ENCODE measurements at regions not wholly inside any gene's neighbourhood (a gene's known extent, or its start where the extent isn't known, plus 50 kb on each side); places are given as distances from the start of the nearest gene placed in this dataset.
"Not testable (repeated sequence)": the region's sequence is repeated elsewhere in the genome, so short reads cannot be mapped to it uniquely, and the experiment has no call there.

- no peak for DNase-seq (ENCODE audit: low spot score)
Measured at GRCh38 chr6:153984811-153985210, 54.2 kb upstream of the OPRM1 start.

- no peak for DNase-seq (ENCODE audit: low spot score)
Measured at GRCh38 chr6:153980171-153980570, 58.9 kb upstream of the OPRM1 start.

DNA sequence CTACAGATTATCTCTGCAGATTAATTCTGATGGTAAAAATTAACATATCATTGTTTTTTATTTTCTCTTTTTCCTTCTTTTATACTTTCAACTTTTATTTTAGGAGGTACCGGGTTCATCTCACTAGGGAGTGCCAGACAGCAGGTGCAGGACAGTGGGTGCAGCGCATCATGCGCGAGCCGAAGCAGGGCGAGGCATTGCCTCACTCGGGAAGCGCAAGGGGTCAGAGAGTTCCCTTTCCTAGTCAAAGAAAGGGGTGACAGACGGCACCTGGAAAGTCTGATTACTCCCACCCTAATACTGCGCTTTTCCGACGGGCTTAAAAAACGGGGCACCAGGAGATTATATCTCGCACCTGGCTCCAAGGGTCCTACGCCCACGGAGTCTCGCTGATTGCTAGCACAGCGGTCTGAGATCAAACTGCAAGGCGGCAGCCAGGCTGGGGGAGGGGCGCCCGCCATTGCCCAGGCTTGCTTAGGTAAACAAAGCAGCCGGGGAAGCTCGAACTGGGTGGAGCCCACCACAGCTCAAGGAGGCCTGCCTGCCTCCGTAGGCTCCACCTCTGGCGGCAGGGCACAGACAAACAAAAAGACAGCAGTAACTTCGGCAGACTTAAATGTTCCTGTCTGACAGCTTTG lies 60.0 kb upstream of the OPRM1 start:
- not testable (repeated sequence) for DNase-seq (ENCODE audit: low spot score)

DNA sequence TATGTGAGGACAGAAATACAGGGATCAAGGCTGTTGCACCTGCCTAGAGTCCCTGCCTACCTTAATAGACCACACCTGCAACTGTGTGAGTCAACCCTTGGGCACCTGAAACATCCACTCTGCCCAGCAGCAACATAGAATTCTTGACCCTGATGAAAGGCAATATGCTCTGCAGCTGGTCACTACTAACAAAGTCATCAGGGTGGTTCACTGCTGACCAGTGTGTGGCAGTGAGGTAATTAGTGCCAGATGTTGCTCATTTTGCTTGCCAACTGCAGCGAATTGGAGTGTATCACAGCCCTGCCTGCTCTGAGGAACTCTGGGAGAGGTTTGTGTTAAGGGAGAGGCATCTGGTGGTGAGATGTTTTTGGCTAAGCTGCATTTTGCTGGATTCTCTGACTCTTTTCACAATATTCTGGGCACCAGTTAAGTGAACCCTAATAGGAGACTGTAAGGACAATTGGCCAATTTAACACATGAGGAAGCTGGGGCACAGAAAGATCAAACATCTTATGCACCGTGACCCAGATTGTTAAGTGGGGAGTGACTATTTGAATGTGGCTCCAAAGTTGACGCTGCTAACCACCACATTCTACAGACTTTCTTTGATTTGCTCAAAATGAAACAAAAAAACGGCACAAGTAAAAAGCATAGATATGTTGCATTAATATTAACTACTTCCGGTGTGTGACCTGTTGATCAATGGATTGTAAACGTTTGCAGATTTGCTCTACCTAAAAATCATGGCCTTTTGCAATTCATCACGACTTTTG lies 61.9 kb upstream of the OPRM1 start:
- no peak for DNase-seq (ENCODE audit: low spot score)

GRCh38 chr6:153966001-153966400 lies 73.0 kb upstream of the OPRM1 start:
- DNase-seq (ENCODE audit: low spot score): no peak

DNA sequence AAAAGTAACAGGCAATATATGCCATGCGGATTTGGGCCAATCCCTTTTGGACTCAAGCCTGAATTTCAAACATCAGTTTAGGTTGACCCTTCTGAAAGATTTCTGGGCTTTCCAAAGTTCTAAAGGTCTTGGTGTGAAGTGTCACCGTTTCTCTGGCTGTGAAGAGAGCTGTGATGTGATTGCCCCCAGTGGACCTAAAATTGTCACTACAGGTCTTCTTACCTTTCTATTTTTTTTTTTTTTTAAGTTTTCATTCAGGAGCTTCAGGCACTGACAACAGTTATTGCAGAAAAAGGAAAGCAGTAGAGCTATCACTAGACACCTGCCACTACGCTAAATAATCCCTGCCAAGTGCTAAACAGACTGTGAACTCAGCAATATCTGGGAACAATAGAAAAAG lies 75.7 kb upstream of the OPRM1 start:
- no peak for DNase-seq (ENCODE audit: low spot score)

GRCh38 chr6:153962555-153962954 lies 76.5 kb upstream of the OPRM1 start:
- no peak for DNase-seq (ENCODE audit: low spot score)

DNA sequence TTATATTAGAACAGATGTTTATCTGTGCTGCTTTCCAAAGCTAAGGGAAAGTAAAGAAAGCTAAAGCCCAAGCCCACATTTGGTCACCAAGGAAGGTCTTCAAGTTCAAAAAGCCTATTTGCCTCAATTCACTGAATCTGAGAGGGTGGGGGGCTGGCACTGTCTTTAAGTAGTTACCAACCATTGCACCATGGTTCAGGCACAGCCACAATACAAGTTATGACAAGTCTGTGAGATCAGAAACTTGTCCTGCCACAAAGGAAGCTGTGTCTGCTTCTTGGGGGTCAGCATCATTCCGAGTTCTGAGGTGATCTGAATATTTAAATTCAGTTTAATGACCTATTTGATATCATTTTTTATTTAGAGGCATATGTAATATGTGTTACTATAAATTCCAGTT lies 78.3 kb upstream of the OPRM1 start:
- DNase-seq (ENCODE audit: low spot score): no peak

DNA sequence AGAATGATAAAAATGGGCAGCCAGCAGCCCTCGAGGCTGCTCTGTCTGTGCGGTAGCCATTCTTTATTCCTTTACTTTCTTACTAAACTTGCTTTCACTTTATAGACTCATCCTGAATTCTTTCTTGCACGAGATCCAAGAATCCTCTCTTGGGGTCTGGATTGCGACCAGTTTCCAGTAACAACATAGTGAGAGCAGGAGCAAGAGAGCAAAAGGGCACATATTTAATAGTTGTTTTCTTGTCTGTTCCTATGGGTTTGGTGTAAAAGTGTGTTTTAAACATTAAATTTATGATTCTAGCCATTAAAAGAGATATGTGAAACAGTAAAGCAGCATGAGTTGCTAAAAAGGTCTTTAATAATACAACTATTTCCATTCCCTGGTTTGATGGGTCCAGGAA lies 78.8 kb upstream of the OPRM1 start:
- no peak for DNase-seq (ENCODE audit: low spot score)

GRCh38 chr6:153959276-153959675 lies 79.8 kb upstream of the OPRM1 start:
- DNase-seq (ENCODE audit: low spot score): no peak

GRCh38 chr6:153958860-153959259 lies 80.2 kb upstream of the OPRM1 start:
- DNase-seq (ENCODE audit: low spot score): no peak

GRCh38 chr6:153957394-153957793 lies 81.6 kb upstream of the OPRM1 start:
- DNase-seq (ENCODE audit: low spot score): no peak

- no peak for DNase-seq (ENCODE audit: low spot score)
Measured at GRCh38 chr6:153956808-153957207, 82.2 kb upstream of the OPRM1 start.

GRCh38 chr6:153949616-153950015 lies 89.4 kb upstream of the OPRM1 start:
- no peak for DNase-seq (ENCODE audit: low spot score)

GRCh38 chr6:153947808-153948447 lies 91.1 kb upstream of the OPRM1 start:
- no peak for DNase-seq (ENCODE audit: low spot score)

GRCh38 chr6:153944201-153944600 lies 94.8 kb upstream of the OPRM1 start:
- no peak for DNase-seq (ENCODE audit: low spot score)

DNA sequence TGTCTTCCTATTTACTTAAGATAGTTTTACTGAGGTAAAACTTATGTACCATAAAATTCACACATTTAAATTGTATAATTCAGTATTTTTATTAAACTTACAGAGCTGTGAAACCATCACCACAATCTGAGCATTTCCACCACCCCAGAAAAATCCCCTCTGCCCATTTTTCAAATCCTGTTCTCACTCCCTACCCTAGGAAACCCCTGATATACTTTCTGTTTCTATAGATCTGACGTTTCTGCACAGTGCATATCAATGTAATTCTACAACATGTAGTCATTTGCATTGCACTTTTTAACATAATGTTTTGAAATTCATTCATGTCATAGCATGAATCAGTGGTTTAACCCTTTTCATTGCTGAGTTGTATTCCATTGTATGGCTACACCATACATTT lies 96.7 kb upstream of the OPRM1 start:
- no peak for DNase-seq (ENCODE audit: low spot score)

DNA sequence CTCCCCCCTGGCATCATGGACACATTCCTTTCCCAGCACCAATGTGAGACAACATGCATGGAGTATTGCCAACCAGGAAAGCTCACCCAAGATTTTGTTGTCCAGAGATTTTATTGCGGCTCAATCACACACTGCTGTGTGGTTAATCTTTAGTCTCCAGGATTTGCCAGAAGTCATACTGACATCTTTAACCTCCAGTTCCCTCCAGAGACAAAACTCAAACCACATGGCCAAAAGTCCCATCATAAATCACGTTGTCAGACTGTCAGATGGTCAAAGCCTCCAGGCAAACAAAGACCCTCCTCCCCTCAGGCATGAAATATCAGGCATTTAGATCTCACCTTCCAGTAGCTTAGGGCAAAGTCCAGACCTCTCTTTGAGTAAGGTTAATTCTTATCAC lies 97.3 kb upstream of the OPRM1 start:
- DNase-seq (ENCODE audit: low spot score): no peak

GRCh38 chr6:153938876-153939275 lies 100.2 kb upstream of the OPRM1 start:
- DNase-seq (ENCODE audit: low spot score): no peak

DNA sequence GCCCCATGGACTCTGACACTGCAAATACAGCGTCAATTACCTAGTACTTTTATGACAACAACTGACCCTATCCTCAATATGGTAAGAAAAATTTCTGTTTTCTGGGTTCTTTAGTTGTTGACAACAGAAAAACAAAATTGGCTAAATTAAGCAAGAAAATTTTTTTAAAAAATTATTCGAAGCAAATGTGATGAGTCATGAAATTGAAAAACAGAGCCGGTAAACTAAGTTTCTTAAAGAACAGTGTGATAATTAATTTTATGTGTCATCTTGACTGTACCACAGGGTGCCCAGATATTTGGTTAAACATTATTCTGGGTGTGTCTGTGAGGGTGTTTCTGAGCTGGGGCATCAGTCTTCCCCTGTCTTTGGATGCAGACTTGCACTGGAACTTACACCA lies 107.6 kb upstream of the OPRM1 start:
- no peak for DNase-seq (ENCODE audit: low spot score)

- no peak for DNase-seq (ENCODE audit: low spot score)
Measured at GRCh38 chr6:153927867-153928266, 111.2 kb upstream of the OPRM1 start.

DNA sequence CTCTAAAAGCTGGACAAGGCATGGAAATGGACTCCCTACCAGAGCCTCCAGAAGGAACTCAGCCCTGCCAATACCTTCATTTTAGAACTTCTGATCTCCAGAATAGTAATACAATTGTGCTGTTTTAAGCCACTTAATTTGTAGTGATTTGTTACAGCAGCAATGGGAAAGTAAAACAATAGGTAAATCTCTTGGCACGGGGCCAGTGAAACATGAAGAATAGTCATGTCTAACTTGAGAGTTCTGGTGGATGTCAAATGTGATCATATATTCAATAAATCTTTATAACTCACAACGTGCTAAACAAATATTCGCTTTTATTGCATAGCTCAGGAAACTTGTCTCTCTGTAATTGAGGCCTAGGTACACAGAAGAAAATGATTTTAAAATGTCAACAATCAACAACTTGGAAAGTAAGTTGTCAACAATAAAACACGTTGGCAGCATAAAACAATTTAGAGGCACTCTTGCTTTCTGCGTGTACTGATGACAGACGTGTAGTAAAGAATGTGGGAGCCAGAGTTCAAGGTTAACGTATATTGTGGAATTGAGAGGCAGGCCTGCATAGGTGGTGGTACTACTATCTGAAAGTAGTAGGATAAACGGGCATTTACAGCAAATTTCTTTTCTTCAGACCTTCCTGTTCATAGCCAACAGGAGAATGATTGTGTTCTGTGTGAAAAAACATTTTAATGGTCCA lies 140.5 kb upstream of the OPRM1 start:
- no peak for DNase-seq (ENCODE audit: low spot score)

Data from mesenteric fat pad (tissue), 1 donor.